Cardiac muscle cell (in vitro differentiated cells and primary cell): ENCODE measurements at regions not wholly inside any gene's neighbourhood (a gene's known extent, or its start where the extent isn't known, plus 50 kb on each side); places are given as distances from the start of the nearest gene placed in this dataset.

ENCODE experiments used
- DNase-seq, 2 donors: peaks; one replicate each; pipeline versions ENCODE4 v3.0.0 to v3.0.0-alpha.2; 2010 to 2017; ENCODE audit warnings: low read depth in 1 of 2, low spot score in 1 of 2
- H3K27ac ChIP-seq: fragments of 200-600 bp; sonication (generic); 2 replicates; pipeline ENCODE4 v1.5.1; 2016
- H3K27me3 ChIP-seq: fragments of 200-600 bp; sonication (generic); 2 replicates; pipeline ENCODE4 v1.6.0; 2016; ENCODE audit warnings: control low read depth
- H3K36me3 ChIP-seq: fragments of 200-600 bp; sonication (generic); 2 replicates; pipeline ENCODE4 v1.5.1; 2016; ENCODE audit warnings: control low read depth
- H3K4me1 ChIP-seq: fragments of 200-600 bp; sonication (generic); 2 replicates; pipeline ENCODE4 v1.8.1; 2017; ENCODE audit warnings: low read depth, mild to moderate bottlenecking, mixed run types
- H3K4me3 ChIP-seq: fragments of 200-600 bp; sonication (generic); 2 replicates; pipeline ENCODE4 v1.5.1; 2016; ENCODE audit warnings: mild to moderate bottlenecking
- H3K9me3 ChIP-seq: fragments of 200-600 bp; sonication (generic); 2 replicates; pipeline ENCODE4 v1.5.1; 2017; ENCODE audit warnings: low read depth, mild to moderate bottlenecking, control low read depth
- TF ChIP-seq, protein P1 (sequence below): IDR thresholded peaks from 2 replicates; pipeline ENCODE4 v1.5.1; 2012; ENCODE audit warnings: low read depth, mild to moderate bottlenecking, low read length

DNA sequence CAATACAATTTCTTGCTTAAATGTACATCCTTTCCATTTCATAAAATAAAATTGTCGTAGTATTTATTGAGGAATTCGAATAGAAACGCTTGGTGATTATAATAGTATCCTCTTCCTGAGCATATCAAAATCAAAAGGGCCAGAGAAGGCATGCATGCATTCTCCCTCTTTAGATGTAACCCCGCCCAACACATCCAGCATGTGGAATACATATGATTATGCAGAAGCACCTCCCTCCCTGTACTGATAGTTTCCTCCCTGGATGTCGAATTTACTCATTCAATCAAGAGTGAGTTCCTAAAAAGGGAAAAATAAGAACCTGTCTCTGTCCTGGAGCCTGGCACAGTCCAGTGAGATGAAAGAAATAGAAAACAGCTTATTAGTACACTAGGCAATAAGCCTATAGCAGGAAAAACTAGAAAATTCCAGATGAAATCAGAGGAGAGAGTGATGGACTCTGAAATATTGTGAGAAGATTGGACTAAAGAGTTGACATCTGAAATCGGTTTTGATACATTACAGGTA, 262.9 kb downstream of the RDH14 start:
- no peaks in the 10 kb centered on the region for H3K27me3 ChIP-seq
- no peak overlapping the region for H3K4me3 ChIP-seq
- no peak for DNase-seq
- H3K27ac ChIP-seq, result no peak overlapping the region
- peaks cover 18% of the 10 kb centered on the region for H3K4me1 ChIP-seq
- no peaks in the 10 kb centered on the region for H3K9me3 ChIP-seq
- no peaks in the 10 kb centered on the region for H3K36me3 ChIP-seq
- TF ChIP-seq, protein P1, sequence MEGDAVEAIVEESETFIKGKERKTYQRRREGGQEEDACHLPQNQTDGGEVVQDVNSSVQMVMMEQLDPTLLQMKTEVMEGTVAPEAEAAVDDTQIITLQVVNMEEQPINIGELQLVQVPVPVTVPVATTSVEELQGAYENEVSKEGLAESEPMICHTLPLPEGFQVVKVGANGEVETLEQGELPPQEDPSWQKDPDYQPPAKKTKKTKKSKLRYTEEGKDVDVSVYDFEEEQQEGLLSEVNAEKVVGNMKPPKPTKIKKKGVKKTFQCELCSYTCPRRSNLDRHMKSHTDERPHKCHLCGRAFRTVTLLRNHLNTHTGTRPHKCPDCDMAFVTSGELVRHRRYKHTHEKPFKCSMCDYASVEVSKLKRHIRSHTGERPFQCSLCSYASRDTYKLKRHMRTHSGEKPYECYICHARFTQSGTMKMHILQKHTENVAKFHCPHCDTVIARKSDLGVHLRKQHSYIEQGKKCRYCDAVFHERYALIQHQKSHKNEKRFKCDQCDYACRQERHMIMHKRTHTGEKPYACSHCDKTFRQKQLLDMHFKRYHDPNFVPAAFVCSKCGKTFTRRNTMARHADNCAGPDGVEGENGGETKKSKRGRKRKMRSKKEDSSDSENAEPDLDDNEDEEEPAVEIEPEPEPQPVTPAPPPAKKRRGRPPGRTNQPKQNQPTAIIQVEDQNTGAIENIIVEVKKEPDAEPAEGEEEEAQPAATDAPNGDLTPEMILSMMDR, result no peak

DNA sequence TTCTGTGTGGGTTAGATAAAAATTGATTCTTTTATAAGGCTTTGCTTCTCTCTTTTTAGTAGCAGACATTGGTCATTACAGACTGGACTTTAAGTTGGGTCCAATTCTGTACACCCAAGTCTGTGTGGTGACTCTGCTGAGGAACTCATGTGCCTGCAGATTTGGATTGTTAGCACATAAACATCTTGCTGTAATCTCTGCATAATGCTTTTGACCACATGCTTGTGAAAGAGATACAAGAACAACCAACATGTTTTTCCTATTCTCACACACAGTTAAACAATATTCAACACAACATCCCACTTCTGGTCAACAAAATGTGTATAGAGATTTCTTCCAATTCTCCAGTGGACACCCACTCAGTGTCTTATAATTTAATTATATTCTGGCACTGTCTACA, 270.1 kb downstream of the RDH14 start:
- H3K27ac ChIP-seq, result no peak overlapping the region
- H3K4me3 ChIP-seq, result no peak overlapping the region
- DNase-seq, result peak in 1 of 2 donors; percentile 37
- H3K4me1 ChIP-seq, result peaks cover 3% of the 10 kb centered on the region
- no peaks in the 10 kb centered on the region for H3K36me3 ChIP-seq
- H3K27me3 ChIP-seq, result no peaks in the 10 kb centered on the region
- TF ChIP-seq, protein P1, result no peak
- no peaks in the 10 kb centered on the region for H3K9me3 ChIP-seq

DNA sequence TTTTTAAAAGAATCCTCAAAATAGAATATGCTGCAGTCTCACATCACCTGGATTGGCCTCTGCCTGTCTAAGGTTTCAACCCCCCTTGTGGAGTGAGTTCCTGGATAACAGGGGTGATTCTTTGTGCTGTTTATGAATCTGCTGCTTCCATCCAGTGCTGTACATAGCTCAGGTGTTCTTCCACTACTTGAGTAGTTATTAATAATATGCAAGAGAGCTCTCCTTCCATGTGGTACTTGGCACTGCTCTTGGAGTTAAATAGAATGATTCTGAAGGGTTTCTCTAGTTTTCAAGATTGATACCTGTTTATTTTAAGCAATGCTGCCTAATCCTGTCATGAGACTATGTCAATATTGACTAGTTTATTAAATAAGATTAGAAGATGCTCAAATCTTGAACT, 273.6 kb downstream of the RDH14 start:
- no peaks in the 10 kb centered on the region for H3K27me3 ChIP-seq
- TF ChIP-seq, protein P1, result no peak
- peaks cover 14% of the 10 kb centered on the region for H3K4me1 ChIP-seq
- H3K4me3 ChIP-seq, result no peak overlapping the region
- H3K36me3 ChIP-seq, result no peaks in the 10 kb centered on the region
- DNase-seq, result no peak
- no peaks in the 10 kb centered on the region for H3K9me3 ChIP-seq
- no peak overlapping the region for H3K27ac ChIP-seq

DNA sequence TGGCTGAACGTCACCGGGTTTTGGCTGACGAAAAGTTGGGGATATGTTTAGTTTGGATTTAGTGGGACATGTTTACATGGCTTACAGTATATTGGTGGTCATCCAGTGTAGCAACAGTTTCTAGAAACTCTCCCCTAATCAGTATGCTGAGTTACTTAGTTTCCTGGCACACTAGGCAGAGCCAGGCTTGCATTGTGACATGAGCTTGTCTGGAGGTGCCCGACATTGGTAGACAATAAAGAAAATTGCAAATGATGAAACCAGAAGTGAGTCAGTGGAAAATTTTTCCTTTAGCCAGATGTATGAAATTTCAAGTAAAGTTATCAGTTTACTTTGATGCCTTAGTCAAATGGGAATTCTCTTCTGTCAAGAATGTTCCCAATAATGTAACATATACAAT, 276.1 kb downstream of the RDH14 start:
- no peaks in the 10 kb centered on the region for H3K36me3 ChIP-seq
- no peaks in the 10 kb centered on the region for H3K9me3 ChIP-seq
- no peak overlapping the region for H3K4me3 ChIP-seq
- DNase-seq, result peak in 1 of 2 donors; percentile 53
- H3K4me1 ChIP-seq, result peaks cover 23% of the 10 kb centered on the region
- H3K27ac ChIP-seq, result no peak overlapping the region
- no peaks in the 10 kb centered on the region for H3K27me3 ChIP-seq
- TF ChIP-seq, protein P1, result no peak

DNA sequence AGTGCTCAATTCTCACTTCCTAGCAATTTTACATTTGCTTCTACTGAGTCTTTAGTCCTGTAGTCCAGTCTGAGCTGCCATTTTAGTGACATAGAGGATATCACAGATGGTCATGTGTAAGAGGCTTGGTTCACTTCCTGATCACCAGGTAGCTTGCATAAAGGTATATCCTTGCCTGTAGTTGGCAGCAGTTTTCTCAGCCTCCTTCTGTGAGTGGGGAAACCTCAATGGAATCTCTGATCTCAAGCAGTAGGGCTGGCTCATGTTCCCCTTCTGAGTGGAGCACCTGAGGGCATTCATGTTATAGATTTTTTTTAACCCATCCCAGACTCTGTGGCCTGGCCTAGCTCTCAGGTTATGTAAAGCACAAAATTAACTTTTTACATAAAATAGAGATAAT, 278.4 kb downstream of the RDH14 start:
- no peaks in the 10 kb centered on the region for H3K9me3 ChIP-seq
- TF ChIP-seq, protein P1, result no peak
- no peaks in the 10 kb centered on the region for H3K27me3 ChIP-seq
- peak in 1 of 2 donors; percentile 12 for DNase-seq
- H3K36me3 ChIP-seq, result no peaks in the 10 kb centered on the region
- peak overlapping the region; percentile 83 for H3K27ac ChIP-seq
- H3K4me1 ChIP-seq, result peaks cover 23% of the 10 kb centered on the region
- H3K4me3 ChIP-seq, result no peak overlapping the region
